Duodenal mucosa (tissue), 2 donors: ENCODE measurements at regions not wholly inside any gene's neighbourhood (a gene's known extent, or its start where the extent isn't known, plus 50 kb on each side); places are given as distances from the start of the nearest gene placed in this dataset.

ENCODE experiments used
- H3K27ac ChIP-seq: one replicate; pipeline ENCODE4 v1.7.0; 2013; ENCODE audit warnings: low read depth, low read length
- H3K27me3 ChIP-seq, 2 donors: one replicate each; pipeline ENCODE4 v1.7.0; 2013; ENCODE audit warnings: low read length in 2 of 2, control low read depth in 1 of 2; ENCODE audit not compliant: insufficient read depth in 2 of 2, control insufficient read depth in 1 of 2
- H3K36me3 ChIP-seq, 2 donors: one replicate each; pipeline ENCODE4 v1.7.0; 2013; ENCODE audit warnings: low read length in 2 of 2, control low read depth in 1 of 2; ENCODE audit not compliant: insufficient read depth in 2 of 2, control insufficient read depth in 1 of 2
- H3K4me1 ChIP-seq, 2 donors: one replicate each; pipeline ENCODE4 v1.7.0; 2013; ENCODE audit warnings: low read length in 2 of 2, control low read depth in 1 of 2; ENCODE audit not compliant: insufficient read depth in 2 of 2, control insufficient read depth in 1 of 2
- H3K4me3 ChIP-seq, 2 donors: one replicate each; pipeline ENCODE4 v1.7.0; 2013; ENCODE audit warnings: low read length in 2 of 2, low read depth in 1 of 2
- H3K9ac ChIP-seq, 2 donors: one replicate each; pipeline ENCODE4 v1.7.0; 2013; ENCODE audit warnings: low read length in 2 of 2, low read depth in 1 of 2
- H3K9me3 ChIP-seq, 2 donors: one replicate each; pipeline ENCODE4 v1.7.0; 2013; ENCODE audit warnings: low read length in 2 of 2, control low read depth in 1 of 2; ENCODE audit not compliant: control insufficient read depth in 1 of 2

- H3K9ac ChIP-seq: no peak overlapping the region
- no peak overlapping the region for H3K27ac ChIP-seq
Measured at GRCh38 chr9:117528225-117528624, 113.4 kb upstream of the ASTN2 start.

GRCh38 chr9:117526674-117527073 lies 111.8 kb upstream of the ASTN2 start:
- Histone ChIP-seq H3K4me1 (no peaks in the 10 kb centered on the region), H3K9me3 (no peaks in the 10 kb centered on the region), H3K36me3 (no peaks in the 10 kb centered on the region), H3K27me3 (no peaks in the 10 kb centered on the region), H3K27ac (no peak overlapping the region), H3K4me3 (no peak overlapping the region), H3K9ac (no peak overlapping the region)

More at GRCh38 chr9:117528225-117528624, 113.4 kb upstream of the ASTN2 start:
- no peaks in the 10 kb centered on the region for H3K36me3 ChIP-seq
- no peaks in the 10 kb centered on the region for H3K9me3 ChIP-seq
- H3K27me3 ChIP-seq: no peaks in the 10 kb centered on the region
- no peaks in the 10 kb centered on the region for H3K4me1 ChIP-seq
- H3K4me3 ChIP-seq: no peak overlapping the region

- Histone ChIP-seq H3K27ac (no peak overlapping the region), H3K4me3 (no peak overlapping the region), H3K4me1 (no peaks in the 10 kb centered on the region), H3K27me3 (no peaks in the 10 kb centered on the region), H3K9me3 (no peaks in the 10 kb centered on the region), H3K9ac (no peak overlapping the region), H3K36me3 (no peaks in the 10 kb centered on the region)
Measured at GRCh38 chr9:117523531-117524153, 108.8 kb upstream of the ASTN2 start.

- Histone ChIP-seq H3K4me3 (no peak overlapping the region), H3K9ac (no peak overlapping the region), H3K27me3 (no peaks in the 10 kb centered on the region), H3K27ac (no peak overlapping the region), H3K36me3 (no peaks in the 10 kb centered on the region), H3K4me1 (no peaks in the 10 kb centered on the region), H3K9me3 (no peaks in the 10 kb centered on the region)
Measured at GRCh38 chr9:117521293-117521692, 106.4 kb upstream of the ASTN2 start.

GRCh38 chr9:117516676-117517632 lies 102.1 kb upstream of the ASTN2 start:
- Histone ChIP-seq H3K4me1 (no peaks in the 10 kb centered on the region), H3K27me3 (no peaks in the 10 kb centered on the region), H3K27ac (no peak overlapping the region), H3K36me3 (no peaks in the 10 kb centered on the region), H3K4me3 (no peak overlapping the region), H3K9me3 (no peaks in the 10 kb centered on the region), H3K9ac (no peak overlapping the region)

GRCh38 chr9:117511852-117512481 lies 97.1 kb upstream of the ASTN2 start:
- Histone ChIP-seq H3K4me1 (no peaks in the 10 kb centered on the region), H3K27me3 (no peaks in the 10 kb centered on the region), H3K36me3 (no peaks in the 10 kb centered on the region), H3K4me3 (no peak overlapping the region), H3K9me3 (no peaks in the 10 kb centered on the region), H3K27ac (no peak overlapping the region), H3K9ac (no peak overlapping the region)

GRCh38 chr9:117496307-117496706 lies 81.5 kb upstream of the ASTN2 start:
- Histone ChIP-seq H3K4me1 (peaks cover 11 to 12% of the 10 kb centered on the region in 2 donors), H3K27ac (no peak overlapping the region), H3K36me3 (no peaks in the 10 kb centered on the region), H3K9me3 (no peaks in the 10 kb centered on the region), H3K27me3 (no peaks in the 10 kb centered on the region), H3K9ac (no peak overlapping the region), H3K4me3 (no peak overlapping the region)

GRCh38 chr9:117494401-117495090 lies 79.7 kb upstream of the ASTN2 start:
- H3K4me1 ChIP-seq: peaks cover 11 to 20% of the 10 kb centered on the region in 2 donors
- no peaks in the 10 kb centered on the region for H3K36me3 ChIP-seq
- no peaks in the 10 kb centered on the region for H3K27me3 ChIP-seq
- no peak overlapping the region for H3K9ac ChIP-seq
- H3K9me3 ChIP-seq: no peaks in the 10 kb centered on the region
- peak overlapping the region; percentile 10 to 19 for H3K4me3 ChIP-seq
- no peak overlapping the region for H3K27ac ChIP-seq

- Histone ChIP-seq H3K9ac (no peak overlapping the region), H3K4me1 (peaks cover 11 to 27% of the 10 kb centered on the region in 2 donors)
Measured at GRCh38 chr9:117492476-117492875, 77.6 kb upstream of the ASTN2 start.

More at GRCh38 chr9:117492476-117492875, 77.6 kb upstream of the ASTN2 start:
- H3K27ac ChIP-seq: no peak overlapping the region
- no peak overlapping the region for H3K4me3 ChIP-seq
- H3K27me3 ChIP-seq: no peaks in the 10 kb centered on the region
- no peaks in the 10 kb centered on the region for H3K36me3 ChIP-seq
- H3K9me3 ChIP-seq: no peaks in the 10 kb centered on the region
